Astrocyte (in vitro differentiated cells and primary cell): ENCODE measurements at regions not wholly inside any gene's neighbourhood (a gene's known extent, or its start where the extent isn't known, plus 50 kb on each side); places are given as distances from the start of the nearest gene placed in this dataset.

Experiments used
- EZH2 ChIP-seq: IDR thresholded peaks from 2 replicates; pipeline ENCODE4 v1.6.1; 2012; ENCODE audit warnings: mild to moderate bottlenecking, low read length, inconsistent platforms; ENCODE audit not compliant: insufficient read depth
- TF ChIP-seq, protein P1 (sequence below): IDR thresholded peaks from 2 replicates; pipeline ENCODE4 v1.5.1; 2011; ENCODE audit warnings: low read depth, mild to moderate bottlenecking, inconsistent platforms, low read length, moderate library complexity; ENCODE audit not compliant: insufficient read depth

DNA sequence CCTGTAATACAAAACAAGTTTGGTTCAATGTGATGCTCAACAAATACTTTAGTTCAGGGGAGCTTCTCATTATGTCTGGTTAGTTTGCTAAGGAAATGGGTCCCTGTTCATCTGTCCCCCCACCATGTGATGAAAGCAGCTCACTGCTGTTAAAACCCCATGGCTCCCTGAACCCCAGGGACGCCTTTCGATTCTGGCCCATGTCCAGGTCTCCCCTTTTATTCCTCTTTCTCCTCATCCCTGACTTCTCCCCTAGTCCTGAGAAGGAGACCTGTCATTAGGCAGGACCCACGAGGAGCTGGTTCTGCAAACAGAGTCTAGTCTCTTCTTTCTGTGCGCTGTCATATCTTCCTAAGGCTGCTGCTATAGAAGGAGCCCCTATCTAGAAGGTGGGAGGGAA is 213.3 kb upstream of the OSR1 start:
- TF ChIP-seq, protein P1, sequence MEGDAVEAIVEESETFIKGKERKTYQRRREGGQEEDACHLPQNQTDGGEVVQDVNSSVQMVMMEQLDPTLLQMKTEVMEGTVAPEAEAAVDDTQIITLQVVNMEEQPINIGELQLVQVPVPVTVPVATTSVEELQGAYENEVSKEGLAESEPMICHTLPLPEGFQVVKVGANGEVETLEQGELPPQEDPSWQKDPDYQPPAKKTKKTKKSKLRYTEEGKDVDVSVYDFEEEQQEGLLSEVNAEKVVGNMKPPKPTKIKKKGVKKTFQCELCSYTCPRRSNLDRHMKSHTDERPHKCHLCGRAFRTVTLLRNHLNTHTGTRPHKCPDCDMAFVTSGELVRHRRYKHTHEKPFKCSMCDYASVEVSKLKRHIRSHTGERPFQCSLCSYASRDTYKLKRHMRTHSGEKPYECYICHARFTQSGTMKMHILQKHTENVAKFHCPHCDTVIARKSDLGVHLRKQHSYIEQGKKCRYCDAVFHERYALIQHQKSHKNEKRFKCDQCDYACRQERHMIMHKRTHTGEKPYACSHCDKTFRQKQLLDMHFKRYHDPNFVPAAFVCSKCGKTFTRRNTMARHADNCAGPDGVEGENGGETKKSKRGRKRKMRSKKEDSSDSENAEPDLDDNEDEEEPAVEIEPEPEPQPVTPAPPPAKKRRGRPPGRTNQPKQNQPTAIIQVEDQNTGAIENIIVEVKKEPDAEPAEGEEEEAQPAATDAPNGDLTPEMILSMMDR, result no peak
- no peak for TF ChIP-seq EZH2
